CD4-positive, alpha-beta T cell (primary cell): ENCODE measurements at regions not wholly inside any gene's neighbourhood (a gene's known extent, or its start where the extent isn't known, plus 50 kb on each side); places are given as distances from the start of the nearest gene placed in this dataset.

ENCODE experiments used
- ATAC-seq: fragments of 200-7000 bp; cut with Tn5 transposase; one replicate; pipeline ENCODE4 v1.10.0; 2022; ENCODE audit warnings: mild to moderate bottlenecking; ENCODE audit not compliant: poor library complexity
- CTCF ChIA-PET: fragments of 350-600 bp; sonication (Branson Sonifier 250); formaldehyde crosslinking; loops from one replicate; lab custom pipeline; 2021; ENCODE audit warnings: antibody characterized with exemption, inconsistent platforms; lab: Charles Lee
- POLR2A ChIA-PET: fragments of 350-600 bp; sonication (Branson Sonifier 250); formaldehyde crosslinking; loops from one replicate; lab custom pipeline; 2021; ENCODE audit warnings: antibody characterized with exemption, inconsistent platforms; lab: Charles Lee
- DNase-seq, 14 experiments: peaks; one replicate each; pipeline ENCODE4 v3.0.0-alpha.2; 2013 to 2020; ENCODE audit warnings: mixed read lengths in 2 of 14
- H3K27ac ChIP-seq, 2 donors: one replicate each; pipeline versions ENCODE4 v1.5.1 to v1.7.0; 2013; ENCODE audit warnings: low read length in 2 of 2, low read depth in 1 of 2, mild to moderate bottlenecking in 1 of 2
- H3K27me3 ChIP-seq, 2 experiments: 1 replicate in 1 of 2; 2 replicates in 1 of 2; pipeline versions ENCODE4 v1.6.1 to v1.7.0; 2013; ENCODE audit warnings: low read length in 2 of 2, control low read depth in 1 of 2, mild to moderate bottlenecking in 1 of 2, moderate library complexity in 1 of 2; ENCODE audit not compliant: insufficient read depth in 2 of 2, control insufficient read depth in 1 of 2
- H3K36me3 ChIP-seq: one replicate; pipeline ENCODE4 v1.6.1; 2013; ENCODE audit warnings: low read length, control low read depth; ENCODE audit not compliant: insufficient read depth
- H3K4me1 ChIP-seq: one replicate; pipeline ENCODE4 v1.6.1; 2013; ENCODE audit warnings: low read length, control low read depth; ENCODE audit not compliant: insufficient read depth
- H3K4me3 ChIP-seq: one replicate; pipeline ENCODE4 v1.5.1; 2013; ENCODE audit warnings: mild to moderate bottlenecking, low read length, moderate library complexity
- H3K9me3 ChIP-seq, 2 experiments: 1 replicate in 1 of 2; 2 replicates in 1 of 2; pipeline versions ENCODE4 v1.6.1 to v1.7.0; 2013; ENCODE audit warnings: low read length in 2 of 2, mild to moderate bottlenecking in 2 of 2, control low read depth in 1 of 2, moderate library complexity in 1 of 2; ENCODE audit not compliant: control insufficient read depth in 1 of 2, insufficient read depth in 1 of 2
- H3K27ac Mint-ChIP-seq: one replicate; pipeline ENCODE4 v1.8.0; 2020; ENCODE audit warnings: mixed read lengths
- H3K27me3 Mint-ChIP-seq: one replicate; pipeline ENCODE4 v1.8.0; 2021; ENCODE audit warnings: mixed read lengths
- H3K36me3 Mint-ChIP-seq: one replicate; pipeline ENCODE4 v1.8.0; 2021; ENCODE audit warnings: low read depth, mixed read lengths
- H3K4me1 Mint-ChIP-seq: one replicate; pipeline ENCODE4 v1.8.0; 2021; ENCODE audit warnings: low read depth, mixed read lengths
- H3K4me3 Mint-ChIP-seq: one replicate; pipeline ENCODE4 v1.8.0; 2020; ENCODE audit warnings: mild to moderate bottlenecking, mixed read lengths
- H3K9me3 Mint-ChIP-seq: one replicate; pipeline ENCODE4 v1.8.0; 2020; ENCODE audit warnings: mixed read lengths
- CTCF ChIP-seq: fragments of 200-600 bp; IDR thresholded peaks from one replicate; pipeline ENCODE4 v1.8.0; 2022; ENCODE audit warnings: antibody characterized with exemption, mild to moderate bottlenecking
- intact Hi-C, 2 experiments: fragments of 100-400 bp; cut with DNase I in 1 of 2; cut with micrococcal nuclease in 1 of 2; formaldehyde crosslinking; loops; one replicate each; pipeline versions ENCODE4 v1.15.1 to v1.9.0; 2023 to 2025; cut with DNase I, micrococcal nuclease

GRCh38 chr2:196422361-196422760, 217.2 kb upstream of the CCDC150 start:
- Mint-ChIP-seq H3K4me1 (no peaks in the 10 kb centered on the region), H3K4me3 (no peak overlapping the region), H3K27me3 (peaks cover 4% of the 10 kb centered on the region), H3K9me3 (no peaks in the 10 kb centered on the region), H3K36me3 (no peaks in the 10 kb centered on the region), H3K27ac (no peak overlapping the region)
- no peak for TF ChIP-seq CTCF
- ATAC-seq (no peak), DNase-seq (no peak)
- Histone ChIP-seq H3K9me3 (no peaks in the 10 kb centered on the region), H3K36me3 (no peaks in the 10 kb centered on the region), H3K4me1 (no peaks in the 10 kb centered on the region), H3K4me3 (no peak overlapping the region), H3K27me3 (no peaks in the 10 kb centered on the region), H3K27ac (no peak overlapping the region)
- CTCF ChIA-PET = interaction anchor here (0.7 kb wide), 1 partner anchor 33 kb away, joined by 3 read pairs; no protein-coding TSS in a partner anchor
- intact Hi-C loops = no loop called here
- POLR2A ChIA-PET = no interaction called here

- Histone ChIP-seq H3K4me1 (no peaks in the 10 kb centered on the region), H3K27me3 (peaks cover 0 to 5% of the 10 kb centered on the region in 2 experiments), H3K27ac (no peak overlapping the region), H3K9me3 (no peaks in the 10 kb centered on the region), H3K4me3 (no peak overlapping the region), H3K36me3 (no peaks in the 10 kb centered on the region)
- Mint-ChIP-seq H3K27me3 (peaks cover 9% of the 10 kb centered on the region), H3K27ac (no peak overlapping the region), H3K4me1 (peaks cover 6% of the 10 kb centered on the region), H3K9me3 (no peaks in the 10 kb centered on the region), H3K36me3 (no peaks in the 10 kb centered on the region), H3K4me3 (no peak overlapping the region)
- ATAC-seq (no peak), DNase-seq (no peak)
- CTCF ChIA-PET = no interaction called here
- POLR2A ChIA-PET = no interaction called here
- TF ChIP-seq CTCF = no peak
- intact Hi-C loops = no loop called here
Observed at GRCh38 chr2:196426122-196426521, 213.4 kb upstream of the CCDC150 start.

- H3K9me3 Mint-ChIP-seq = no peaks in the 10 kb centered on the region
Observed at GRCh38 chr2:196427986-196428634, 211.4 kb upstream of the CCDC150 start.

More at GRCh38 chr2:196427986-196428634, 211.4 kb upstream of the CCDC150 start:
- H3K27ac Mint-ChIP-seq = no peak overlapping the region
- no peak for ATAC-seq
- H3K36me3 Mint-ChIP-seq = no peaks in the 10 kb centered on the region
- H3K9me3 ChIP-seq = no peaks in the 10 kb centered on the region
- H3K4me1 Mint-ChIP-seq = peaks cover 6% of the 10 kb centered on the region
- H3K36me3 ChIP-seq = no peaks in the 10 kb centered on the region
- DNase-seq = no peak
- H3K27me3 ChIP-seq = peaks cover 0 to 5% of the 10 kb centered on the region in 2 experiments
- no peaks in the 10 kb centered on the region for H3K4me1 ChIP-seq
- H3K4me3 ChIP-seq = no peak overlapping the region
- TF ChIP-seq CTCF = no peak
- ChIA-PET CTCF (no interaction called here), POLR2A (no interaction called here)
- intact Hi-C loops = no loop called here
- H3K4me3 Mint-ChIP-seq = no peak overlapping the region
- H3K27ac ChIP-seq = no peak overlapping the region
- H3K27me3 Mint-ChIP-seq = peaks cover 9% of the 10 kb centered on the region
